IMR-90 (cell line): ENCODE measurements at regions not wholly inside any gene's neighbourhood (a gene's known extent, or its start where the extent isn't known, plus 50 kb on each side); places are given as distances from the start of the nearest gene placed in this dataset.

Experiments used
- ATAC-seq: fragments of 200-7000 bp; cut with Tn5 transposase; 2 replicates; pipeline ENCODE4 v1.9.1; 2020; ENCODE audit warnings: low read depth, mild to moderate bottlenecking, moderate library complexity
- BruUV-seq: library from RNA; stranded (reverse); fragments of 400-500 nt; replicated peaks from 2 replicates; lab custom pipeline; 2021; lab: Mats Ljungman, UMichigan
- CTCF ChIA-PET: fragments of 300-600 bp; formaldehyde crosslinking; extraction: SDS; loops from one replicate; lab custom pipeline; 2021; ENCODE audit warnings: antibody characterized with exemption; lab: Yijun Ruan, JAX
- POLR2A ChIA-PET: fragments of 300-600 bp; sonication (Branson Sonifier 250); formaldehyde crosslinking; loops from one replicate; lab custom pipeline; 2022; ENCODE audit warnings: antibody characterized with exemption; ENCODE audit not compliant: unreplicated experiment; lab: Charles Lee
- DNase-seq: peaks from one replicate; pipeline ENCODE4 v3.0.0; 2013
- H2AFZ ChIP-seq: replicated peaks from 2 replicates; pipeline ENCODE3; 2013; ENCODE audit warnings: low read length, mild to moderate bottlenecking; ENCODE audit not compliant: poor library complexity
- H2AK5ac ChIP-seq: 2 replicates; pipeline ENCODE4 v1.6.1; 2013; ENCODE audit warnings: low read depth, low read length, inconsistent platforms
- H2AK9ac ChIP-seq: replicated peaks from 2 replicates; pipeline ENCODE3; 2013; ENCODE audit warnings: mild to moderate bottlenecking, low read depth, low read length, moderate library complexity; ENCODE audit not compliant: poor library complexity
- H2BK120ac ChIP-seq: 2 replicates; pipeline ENCODE4 v1.6.1; 2013; ENCODE audit warnings: low read depth, low read length, inconsistent platforms
- H2BK15ac ChIP-seq: 3 replicates; pipeline ENCODE4 v1.6.1; 2013; ENCODE audit warnings: low read depth, low read length, inconsistent platforms
- H2BK20ac ChIP-seq: 2 replicates; pipeline ENCODE4 v1.6.1; 2013; ENCODE audit warnings: low read depth, mild to moderate bottlenecking, inconsistent platforms, low read length, moderate library complexity
- H2BK5ac ChIP-seq: 2 replicates; pipeline ENCODE4 v1.6.1; 2013; ENCODE audit warnings: mild to moderate bottlenecking, low read depth, low read length, inconsistent platforms; ENCODE audit not compliant: poor library complexity, severe bottlenecking
- H3K14ac ChIP-seq: replicated peaks from 2 replicates; pipeline ENCODE4 v1.6.1; 2013; ENCODE audit warnings: low read depth, low read length, inconsistent platforms
- H3K18ac ChIP-seq: 2 replicates; pipeline ENCODE4 v1.6.1; 2013; ENCODE audit warnings: low read depth, low read length, control low read depth
- H3K23ac ChIP-seq: 2 replicates; pipeline ENCODE4 v1.6.1; 2013; ENCODE audit warnings: low read depth, low read length, inconsistent platforms
- H3K27ac ChIP-seq: 2 replicates; pipeline ENCODE4 v1.5.1; 2013; ENCODE audit warnings: mild to moderate bottlenecking, control low read depth, low read length; ENCODE audit not compliant: insufficient read depth
- H3K27me3 ChIP-seq: 2 replicates; pipeline ENCODE4 v1.6.1; 2013; ENCODE audit warnings: low read length; ENCODE audit not compliant: control insufficient read depth, insufficient read depth
- H3K36me3 ChIP-seq: 2 replicates; pipeline ENCODE4 v1.6.1; 2013; ENCODE audit warnings: low read length, mixed read lengths; ENCODE audit not compliant: control insufficient read depth, insufficient read depth
- H3K4ac ChIP-seq: 2 replicates; pipeline ENCODE4 v1.6.1; 2013; ENCODE audit warnings: low read depth, low read length, inconsistent platforms
- H3K4me1 ChIP-seq: 2 replicates; pipeline ENCODE4 v1.6.1; 2013; ENCODE audit warnings: low read length, mixed read lengths; ENCODE audit not compliant: control insufficient read depth, insufficient read depth
- H3K4me2 ChIP-seq: 2 replicates; pipeline ENCODE4 v1.6.1; 2013; ENCODE audit warnings: low read depth, mild to moderate bottlenecking, control low read depth, low read length, moderate library complexity
- H3K4me3 ChIP-seq: 2 replicates; pipeline ENCODE4 v1.5.1; 2013; ENCODE audit warnings: low read depth, mild to moderate bottlenecking, control low read depth, low read length, moderate library complexity; ENCODE audit not compliant: insufficient read depth
- H3K56ac ChIP-seq: 2 replicates; pipeline ENCODE4 v1.6.1; 2013; ENCODE audit warnings: low read length, inconsistent platforms; ENCODE audit not compliant: insufficient read depth; ENCODE audit errors: extremely low read depth
- H3K79me1 ChIP-seq, 2 experiments: 2 replicates each; pipeline ENCODE4 v1.6.1; 2013; ENCODE audit warnings: low read length in 2 of 2, inconsistent platforms in 1 of 2, low read depth in 1 of 2
- H3K9ac ChIP-seq: 2 replicates; pipeline ENCODE4 v1.6.1; 2013; ENCODE audit warnings: low read depth, low read length, control low read depth
- H3K9me1 ChIP-seq: 2 replicates; pipeline ENCODE4 v1.6.1; 2013; ENCODE audit warnings: low read length, inconsistent platforms; ENCODE audit not compliant: insufficient read depth
- H3K9me3 ChIP-seq: 2 replicates; pipeline ENCODE4 v1.6.1; 2013; ENCODE audit warnings: low read length; ENCODE audit not compliant: control insufficient read depth, insufficient read depth
- H4K20me1 ChIP-seq: 2 replicates; pipeline ENCODE4 v1.6.1; 2013; ENCODE audit warnings: low read length, inconsistent platforms; ENCODE audit not compliant: insufficient read depth
- H4K5ac ChIP-seq: 2 replicates; pipeline ENCODE4 v1.6.1; 2013; ENCODE audit warnings: mild to moderate bottlenecking, low read depth, low read length, control low read depth
- H4K8ac ChIP-seq, 2 experiments: 2 replicates each; pipeline ENCODE4 v1.6.1; 2013; ENCODE audit warnings: low read depth in 2 of 2, low read length in 2 of 2, control low read depth in 1 of 2, inconsistent platforms in 1 of 2
- H4K91ac ChIP-seq: 2 replicates; pipeline ENCODE4 v1.6.1; 2013; ENCODE audit warnings: low read depth, low read length, inconsistent platforms; ENCODE audit not compliant: insufficient read depth
- BHLHE40 ChIP-seq: fragments of 150-350 bp; IDR thresholded peaks from 2 replicates; pipeline ENCODE4 v1.6.1; 2016; ENCODE audit warnings: mild to moderate bottlenecking, low read depth, low read length
- CHD1 ChIP-seq: IDR thresholded peaks from 2 replicates; pipeline ENCODE4 v1.6.1; 2012; ENCODE audit warnings: low read depth, low read length, improper control_type of control experiment
- FOS ChIP-seq: fragments of 150-350 bp; IDR thresholded peaks from 2 replicates; pipeline ENCODE4 v1.6.1; 2016; ENCODE audit warnings: low read depth, low read length
- MAZ ChIP-seq: IDR thresholded peaks from 2 replicates; pipeline ENCODE4 v1.6.1; 2012; ENCODE audit warnings: low read depth, mild to moderate bottlenecking, low read length, improper control_type of control experiment, moderate library complexity, borderline replicate concordance
- USF2 ChIP-seq: fragments of 150-350 bp; IDR thresholded peaks from 2 replicates; pipeline ENCODE4 v1.6.1; 2017; ENCODE audit warnings: mild to moderate bottlenecking, antibody characterized with exemption, low read length, low read depth
- WGBS, 2 experiments: methylation state at CpG; one replicate each; pipeline versions ENCODE4 v1.1.5 to v1.1.7; 2013; ENCODE audit warnings: missing lambda C conversion rate in 2 of 2; ENCODE audit not compliant: insufficient read length in 1 of 2; ENCODE audit errors: extremely low coverage in 2 of 2; 5-methylcytosine and 5-hydroxymethylcytosine counted together
- dilution Hi-C: fragments of 300-500 bp; cut with HindIII; formaldehyde crosslinking; loops from one replicate; pipeline ENCODE4 v1.14.3; 2018; ENCODE audit warnings: low sequenced_read_pairs; ENCODE audit not compliant: unreplicated experiment
- in situ Hi-C: fragments of 300-500 bp; cut with MboI; formaldehyde crosslinking; loops from 3 replicates; pipeline ENCODE4 v1.14.3; 2019; ENCODE audit warnings: low sequenced_read_pairs, inconsistent platforms, mixed read lengths
- intact Hi-C: fragments of 100-400 bp; cut with micrococcal nuclease; formaldehyde crosslinking; loops from 2 replicates; pipeline ENCODE4 v1.10.0; 2022
- TF ChIP-seq, protein P1 (sequence below): fragments of 150-350 bp; IDR thresholded peaks from 2 replicates; pipeline ENCODE4 v1.6.1; 2016; ENCODE audit warnings: low read depth, mild to moderate bottlenecking, low read length, moderate library complexity, borderline replicate concordance

- no peak overlapping the region for H3K56ac ChIP-seq
- CTCF ChIA-PET = no interaction called here
- no peak overlapping the region for H2AFZ ChIP-seq
- H2BK120ac ChIP-seq = no peak overlapping the region
- TF ChIP-seq MAZ (no peak), USF2 (no peak), CHD1 (no peak), BHLHE40 (no peak), FOS (no peak)
- TF ChIP-seq, protein P1, sequence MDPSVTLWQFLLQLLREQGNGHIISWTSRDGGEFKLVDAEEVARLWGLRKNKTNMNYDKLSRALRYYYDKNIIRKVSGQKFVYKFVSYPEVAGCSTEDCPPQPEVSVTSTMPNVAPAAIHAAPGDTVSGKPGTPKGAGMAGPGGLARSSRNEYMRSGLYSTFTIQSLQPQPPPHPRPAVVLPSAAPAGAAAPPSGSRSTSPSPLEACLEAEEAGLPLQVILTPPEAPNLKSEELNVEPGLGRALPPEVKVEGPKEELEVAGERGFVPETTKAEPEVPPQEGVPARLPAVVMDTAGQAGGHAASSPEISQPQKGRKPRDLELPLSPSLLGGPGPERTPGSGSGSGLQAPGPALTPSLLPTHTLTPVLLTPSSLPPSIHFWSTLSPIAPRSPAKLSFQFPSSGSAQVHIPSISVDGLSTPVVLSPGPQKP = no peak
- H3K9me1 ChIP-seq = no peaks in the 10 kb centered on the region
- no peak overlapping the region for H3K4me3 ChIP-seq
- no peak overlapping the region for H3K27ac ChIP-seq
- no peaks in the 10 kb centered on the region for H4K20me1 ChIP-seq
- no peaks in the 10 kb centered on the region for H3K36me3 ChIP-seq
- no TSS peak for BruUV-seq
- H4K91ac ChIP-seq = no peak overlapping the region
- no peak overlapping the region for H2AK5ac ChIP-seq
- H3K4me2 ChIP-seq = no peak overlapping the region
- dilution Hi-C loops = no loop called here
- POLR2A ChIA-PET = interaction anchor here (0.6 kb wide), 1 partner anchor 16 kb away, joined by 4 read pairs; no protein-coding TSS in a partner anchor
- no peak overlapping the region for H2BK20ac ChIP-seq
- H3K9ac ChIP-seq = no peak overlapping the region
- H2BK5ac ChIP-seq = no peak overlapping the region
- H4K5ac ChIP-seq = no peak overlapping the region
- no peaks in the 10 kb centered on the region for H3K9me3 ChIP-seq
- H3K23ac ChIP-seq = no peak overlapping the region
- no peak overlapping the region for H3K14ac ChIP-seq
- H2BK15ac ChIP-seq = no peak overlapping the region
- WGBS, 2 experiments = no CpG with 5 or more reads among the region's 2 CpGs
- no peak overlapping the region for H2AK9ac ChIP-seq
- no peaks in the 10 kb centered on the region for H3K79me1 ChIP-seq
- no peaks in the 10 kb centered on the region for H3K27me3 ChIP-seq
- H3K4ac ChIP-seq = no peak overlapping the region
- in situ Hi-C loops = no loop called here
- H3K18ac ChIP-seq = no peak overlapping the region
- DNase-seq (no peak), ATAC-seq (no peak)
- intact Hi-C loops = no loop called here
- H4K8ac ChIP-seq = no peak overlapping the region
- no peaks in the 10 kb centered on the region for H3K4me1 ChIP-seq
Observed at GRCh38 chr12:67047634-67048033, 221.5 kb upstream of the CAND1 start.
